ENCODE measurements at regions not wholly inside any gene's neighbourhood (a gene's known extent, or its start where the extent isn't known, plus 50 kb on each side); places are given as distances from the start of the nearest gene placed in this dataset.

DNA sequence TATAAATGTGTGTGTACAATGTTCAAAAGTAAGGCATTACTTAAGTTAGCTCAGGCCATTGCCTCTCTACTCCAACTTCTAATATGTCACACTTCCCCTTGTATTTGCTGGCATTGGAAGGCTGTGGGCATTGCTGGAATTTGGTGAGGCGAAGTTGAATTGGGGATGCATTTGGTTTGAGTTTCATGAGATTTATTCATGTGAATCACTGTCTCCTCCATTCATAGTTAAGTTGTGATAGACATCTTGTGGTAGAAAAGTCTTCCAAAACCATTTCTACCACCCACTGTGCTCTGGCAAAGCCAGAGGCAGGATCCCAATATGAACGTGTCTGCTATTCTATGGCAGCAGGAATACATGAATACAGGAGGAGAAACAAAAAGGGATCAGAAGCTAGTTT lies 397.8 kb upstream of the USP24 start:
- H3K4me3 ChIP-seq (ENCODE audit: low read depth, low read length) = no peak overlapping the region
- CTCF ChIA-PET = interaction anchor here (0.6 kb wide), 1 partner anchor 30 kb away, joined by 3 read pairs; no protein-coding TSS in a partner anchor
- POLR2A ChIA-PET = interaction anchor here (0.6 to 1.3 kb wide), 2 partner anchors 28 to 106 kb away, joined by 3 read pairs; no protein-coding TSS in a partner anchor
- no peak for TF ChIP-seq CTCF (IDR thresholded peaks at IDR 0.05; ENCODE audit: insufficient read depth, low read length, missing control alignments)
- peak; percentile 23 for DNase-seq (ENCODE audit: low read depth, low spot score)

DNA sequence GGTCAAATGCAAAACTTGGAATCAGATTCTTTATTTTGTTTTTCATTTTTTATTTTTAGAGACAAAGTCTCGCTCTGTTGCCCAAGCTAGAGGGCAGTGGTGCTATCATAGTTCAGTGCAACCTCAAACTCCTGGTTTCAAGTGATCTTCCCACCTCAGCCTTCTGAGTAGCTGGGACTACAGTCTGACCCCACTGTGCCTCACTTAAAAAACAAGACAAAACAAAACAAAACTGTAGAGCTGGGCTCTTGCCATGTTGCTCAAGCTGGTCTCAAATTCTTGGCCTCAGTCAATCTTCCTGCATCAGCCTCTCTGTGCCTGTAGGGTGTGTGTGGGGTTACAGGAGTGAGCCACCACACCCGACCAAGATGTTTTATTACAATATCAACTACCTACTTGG lies 396.0 kb upstream of the USP24 start:
- H3K4me3 ChIP-seq (ENCODE audit: low read depth, low read length) = no peak overlapping the region
- ChIA-PET CTCF (interaction anchor here (0.8 to 0.9 kb wide), 2 partner anchors 11 kb away, joined by 3 to 4 read pairs; no protein-coding TSS in a partner anchor), POLR2A (no interaction called here)
- no peak for DNase-seq (ENCODE audit: low read depth, low spot score)
- no peak for TF ChIP-seq CTCF (IDR thresholded peaks at IDR 0.05; ENCODE audit: insufficient read depth, low read length, missing control alignments)

DNA sequence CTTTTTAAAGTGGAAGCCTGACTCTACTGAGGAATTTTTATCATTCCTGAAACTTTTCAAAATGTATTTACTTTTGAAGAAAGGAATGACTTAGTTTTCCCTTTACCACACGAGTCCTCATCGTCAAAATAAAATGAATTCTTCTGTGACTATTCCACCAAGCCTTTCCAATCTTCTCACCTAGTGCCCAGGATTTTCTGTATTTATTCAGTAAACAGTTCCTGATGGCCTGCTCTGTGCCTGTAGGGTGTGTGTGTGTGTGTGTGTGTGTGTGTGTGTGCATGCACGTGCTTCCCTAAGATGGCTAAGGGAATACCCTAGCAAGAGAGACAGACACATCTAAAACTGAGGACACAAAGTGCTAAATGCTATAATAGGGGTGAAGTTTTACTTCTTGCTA lies 395.0 kb upstream of the USP24 start:
- ChIA-PET CTCF (interaction anchor here (0.8 kb wide), 1 partner anchor 11 kb away, joined by 3 read pairs; no protein-coding TSS in a partner anchor), POLR2A (no interaction called here)
- no peak for TF ChIP-seq CTCF (IDR thresholded peaks at IDR 0.05; ENCODE audit: insufficient read depth, low read length, missing control alignments)
- no peak overlapping the region for H3K4me3 ChIP-seq (ENCODE audit: low read depth, low read length)
- peak; percentile 14 for DNase-seq (ENCODE audit: low read depth, low spot score)

DNA sequence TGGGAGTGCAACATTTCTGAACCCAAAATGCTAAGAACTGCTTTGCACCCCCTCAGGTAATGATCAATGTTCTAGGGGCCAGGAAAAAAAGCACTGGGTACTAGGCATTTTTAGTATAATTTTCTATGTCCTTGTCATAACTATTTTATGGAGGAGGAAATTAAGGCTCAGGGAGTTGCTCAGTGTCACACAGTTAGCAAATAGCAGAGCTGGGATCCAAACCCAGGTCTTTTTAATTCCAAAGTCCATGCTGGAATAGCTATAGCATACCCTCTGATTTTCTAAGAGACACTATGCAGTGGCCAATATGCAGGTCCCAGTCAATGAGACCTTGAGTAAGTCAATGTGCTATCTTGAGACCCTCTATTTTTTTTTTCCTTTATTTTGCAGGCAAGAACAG lies 394.5 kb upstream of the USP24 start:
- no peak overlapping the region for H3K4me3 ChIP-seq (ENCODE audit: low read depth, low read length)
- ChIA-PET POLR2A (no interaction called here), CTCF (no interaction called here)
- DNase-seq (ENCODE audit: low read depth, low spot score) = no peak
- TF ChIP-seq CTCF (IDR thresholded peaks at IDR 0.05; ENCODE audit: insufficient read depth, low read length, missing control alignments) = no peak

DNA sequence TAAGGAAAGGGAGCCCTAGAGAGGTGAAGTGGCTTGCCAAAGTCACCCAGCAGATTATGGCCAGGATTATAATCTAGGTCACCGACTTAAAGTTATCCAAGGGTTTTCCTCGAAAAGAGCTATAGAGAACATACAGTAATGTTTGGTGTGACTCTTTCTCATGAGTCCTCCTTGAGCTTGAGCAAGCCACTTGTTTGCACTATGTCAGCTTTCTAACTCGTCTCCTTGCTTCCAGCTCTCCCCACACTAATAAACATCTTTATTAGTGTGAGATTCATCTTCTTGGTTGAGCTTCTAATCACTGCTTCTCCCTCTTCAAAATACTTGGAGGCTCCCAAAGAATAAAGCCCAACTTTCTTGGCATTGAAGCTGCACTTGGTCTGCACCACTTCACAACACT lies 390.0 kb upstream of the USP24 start:
- CTCF ChIA-PET = interaction anchor here (1.2 kb wide), 1 partner anchor 97 kb away, joined by 3 read pairs; no protein-coding TSS in a partner anchor
- no peak for DNase-seq (ENCODE audit: low read depth, low spot score)
- POLR2A ChIA-PET = no interaction called here
- TF ChIP-seq CTCF (IDR thresholded peaks at IDR 0.05; ENCODE audit: insufficient read depth, low read length, missing control alignments) = no peak
- H3K4me3 ChIP-seq (ENCODE audit: low read depth, low read length) = no peak overlapping the region

GRCh38 chr1:55604749-55605148 lies 389.6 kb upstream of the USP24 start:
- POLR2A ChIA-PET = no interaction called here
- no peak for DNase-seq (ENCODE audit: low read depth, low spot score)
- CTCF ChIA-PET = interaction anchor here (1.2 kb wide), 1 partner anchor 97 kb away, joined by 3 read pairs; no protein-coding TSS in a partner anchor
- TF ChIP-seq CTCF (IDR thresholded peaks at IDR 0.05; ENCODE audit: insufficient read depth, low read length, missing control alignments) = no peak
- H3K4me3 ChIP-seq (ENCODE audit: low read depth, low read length) = no peak overlapping the region

Measured in AG04449 (cell line).